ENCODE measurements at regions not wholly inside any gene's neighbourhood (a gene's known extent, or its start where the extent isn't known, plus 50 kb on each side); places are given as distances from the start of the nearest gene placed in this dataset.

DNA sequence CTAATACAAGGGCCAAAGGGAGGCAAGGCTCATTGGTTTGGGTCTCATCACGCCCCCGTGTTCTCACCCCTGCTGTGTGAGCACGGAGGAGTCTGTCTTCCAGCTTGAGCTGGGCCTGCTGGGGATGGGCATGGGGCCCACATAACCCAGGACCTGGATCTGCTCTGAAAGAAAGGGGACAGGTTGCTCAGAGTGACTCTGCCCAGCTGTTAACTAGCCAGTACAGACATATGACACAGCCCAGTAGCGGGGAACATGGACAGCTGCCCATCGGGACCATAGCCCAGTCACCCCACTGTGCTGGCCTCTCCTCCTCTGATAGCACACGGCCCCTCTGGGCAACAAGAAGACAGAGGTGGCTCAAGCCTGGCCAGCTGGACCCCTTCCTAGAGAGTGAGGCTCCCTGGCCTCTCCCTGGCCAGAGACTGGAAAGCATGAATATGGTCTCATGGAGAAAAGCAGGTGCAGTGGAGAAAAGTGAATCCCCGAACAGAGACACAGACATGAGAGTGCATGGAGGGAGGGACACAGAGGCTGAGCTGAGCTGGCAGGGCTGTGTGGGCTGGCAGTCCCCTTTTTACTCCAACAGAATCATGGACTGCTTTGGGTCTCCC, 973.9 kb downstream of the BRD1 start:
- DNase-seq (ENCODE audit: low read depth), result no peak
- TF ChIP-seq, protein P1, sequence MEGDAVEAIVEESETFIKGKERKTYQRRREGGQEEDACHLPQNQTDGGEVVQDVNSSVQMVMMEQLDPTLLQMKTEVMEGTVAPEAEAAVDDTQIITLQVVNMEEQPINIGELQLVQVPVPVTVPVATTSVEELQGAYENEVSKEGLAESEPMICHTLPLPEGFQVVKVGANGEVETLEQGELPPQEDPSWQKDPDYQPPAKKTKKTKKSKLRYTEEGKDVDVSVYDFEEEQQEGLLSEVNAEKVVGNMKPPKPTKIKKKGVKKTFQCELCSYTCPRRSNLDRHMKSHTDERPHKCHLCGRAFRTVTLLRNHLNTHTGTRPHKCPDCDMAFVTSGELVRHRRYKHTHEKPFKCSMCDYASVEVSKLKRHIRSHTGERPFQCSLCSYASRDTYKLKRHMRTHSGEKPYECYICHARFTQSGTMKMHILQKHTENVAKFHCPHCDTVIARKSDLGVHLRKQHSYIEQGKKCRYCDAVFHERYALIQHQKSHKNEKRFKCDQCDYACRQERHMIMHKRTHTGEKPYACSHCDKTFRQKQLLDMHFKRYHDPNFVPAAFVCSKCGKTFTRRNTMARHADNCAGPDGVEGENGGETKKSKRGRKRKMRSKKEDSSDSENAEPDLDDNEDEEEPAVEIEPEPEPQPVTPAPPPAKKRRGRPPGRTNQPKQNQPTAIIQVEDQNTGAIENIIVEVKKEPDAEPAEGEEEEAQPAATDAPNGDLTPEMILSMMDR (IDR thresholded peaks at IDR 0.05; ENCODE audit: low read depth, low read length), result no peak
- TF ChIP-seq, protein P2, sequence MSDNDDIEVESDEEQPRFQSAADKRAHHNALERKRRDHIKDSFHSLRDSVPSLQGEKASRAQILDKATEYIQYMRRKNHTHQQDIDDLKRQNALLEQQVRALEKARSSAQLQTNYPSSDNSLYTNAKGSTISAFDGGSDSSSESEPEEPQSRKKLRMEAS (IDR thresholded peaks at IDR 0.05; ENCODE audit: low read depth, low read length), result no peak
- TF ChIP-seq MYC (IDR thresholded peaks at IDR 0.05; ENCODE audit: low read depth, low read length), result no peak
- TF ChIP-seq POLR2A (IDR thresholded peaks at IDR 0.05; ENCODE audit: extremely low read depth, insufficient read length), result no peak
- H3K4me3 ChIP-seq (ENCODE audit: low read depth, low read length), result no peak overlapping the region

- no peak overlapping the region for H3K4me3 ChIP-seq (ENCODE audit: low read depth, low read length)
- DNase-seq (ENCODE audit: low read depth), result no peak
- TF ChIP-seq POLR2A (IDR thresholded peaks at IDR 0.05; ENCODE audit: extremely low read depth, insufficient read length), result no peak
- TF ChIP-seq, protein P1 (IDR thresholded peaks at IDR 0.05; ENCODE audit: low read depth, low read length), result no peak
- no peak for TF ChIP-seq MYC (IDR thresholded peaks at IDR 0.05; ENCODE audit: low read depth, low read length)
- TF ChIP-seq, protein P2 (IDR thresholded peaks at IDR 0.05; ENCODE audit: low read depth, low read length), result no peak
These were observed 975.6 kb downstream of the BRD1 start for GRCh38 chr22:48851933-48852549.

DNA sequence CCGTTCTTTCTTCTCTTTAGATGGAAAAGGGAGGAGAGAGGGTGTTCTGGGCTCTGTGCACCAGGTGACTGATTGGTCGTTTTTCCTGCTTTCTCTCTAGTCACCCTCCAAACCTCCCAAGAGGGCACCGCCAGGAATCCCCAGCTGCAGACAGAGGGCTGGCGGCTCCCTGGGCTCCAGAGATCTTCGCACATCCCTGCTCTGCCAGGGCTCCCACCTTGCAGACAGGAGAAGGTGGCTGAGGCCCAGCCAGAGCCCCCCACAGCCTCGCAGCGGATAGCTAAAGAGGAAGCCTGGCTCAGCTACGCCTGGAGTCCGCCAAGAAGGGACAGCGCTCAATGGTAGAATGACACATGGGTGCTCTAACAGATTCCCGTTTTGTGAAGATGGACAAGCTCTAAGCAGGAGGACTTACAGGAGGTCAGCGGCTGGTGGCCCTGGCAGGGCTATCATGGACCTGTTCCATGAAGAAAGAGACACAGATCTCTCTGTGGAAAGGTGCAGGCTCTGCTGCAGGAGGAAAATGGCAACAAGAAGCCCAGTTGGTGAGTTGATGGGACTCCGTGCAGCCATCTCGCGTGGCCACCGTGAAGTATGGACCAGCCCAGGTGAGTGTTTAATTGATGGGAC, 976.9 kb downstream of the BRD1 start:
- H3K4me3 ChIP-seq (ENCODE audit: low read depth, low read length), result no peak overlapping the region
- DNase-seq (ENCODE audit: low read depth), result no peak
- TF ChIP-seq MYC (IDR thresholded peaks at IDR 0.05; ENCODE audit: low read depth, low read length), result no peak
- TF ChIP-seq, protein P2 (IDR thresholded peaks at IDR 0.05; ENCODE audit: low read depth, low read length), result no peak
- TF ChIP-seq, protein P1 (IDR thresholded peaks at IDR 0.05; ENCODE audit: low read depth, low read length), result no peak
- no peak for TF ChIP-seq POLR2A (IDR thresholded peaks at IDR 0.05; ENCODE audit: extremely low read depth, insufficient read length)

DNA sequence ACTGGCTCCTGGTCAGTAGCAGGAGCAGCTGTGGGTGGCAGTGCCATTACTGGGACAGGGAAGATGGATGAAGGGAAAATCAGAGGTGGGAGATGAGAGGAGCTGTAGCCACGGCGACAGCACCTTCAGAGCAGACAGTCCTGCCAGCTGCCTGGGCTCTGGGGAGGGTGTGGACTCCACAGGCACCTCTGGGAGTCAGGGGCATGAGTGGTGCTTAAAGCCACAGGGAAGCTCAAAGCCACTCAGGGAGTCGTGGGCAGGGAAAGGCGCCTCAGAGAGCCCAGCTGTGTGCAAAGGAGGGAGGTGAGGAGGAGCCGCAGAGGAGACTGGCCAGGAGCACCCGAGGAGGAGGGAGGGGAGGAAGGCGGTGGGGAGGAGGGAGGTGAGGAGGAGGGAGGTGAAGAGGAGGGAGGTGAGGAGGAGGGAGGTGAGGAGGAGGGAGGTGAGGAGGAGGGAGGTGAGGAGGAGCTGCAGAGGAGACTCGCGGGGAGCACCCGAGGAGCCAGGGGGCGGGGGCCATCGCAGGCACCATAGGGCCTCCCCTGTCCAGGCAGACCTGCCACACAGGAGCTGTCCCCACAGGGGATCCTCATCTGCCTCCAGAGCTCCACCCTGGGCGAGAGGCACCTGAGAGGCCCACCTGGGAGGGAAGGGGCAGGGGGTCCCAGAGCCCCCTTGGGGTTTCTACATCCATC, 977.6 kb downstream of the BRD1 start:
- TF ChIP-seq POLR2A (IDR thresholded peaks at IDR 0.05; ENCODE audit: extremely low read depth, insufficient read length), result no peak
- TF ChIP-seq, protein P1 (IDR thresholded peaks at IDR 0.05; ENCODE audit: low read depth, low read length), result no peak
- TF ChIP-seq, protein P2 (IDR thresholded peaks at IDR 0.05; ENCODE audit: low read depth, low read length), result no peak
- no peak for TF ChIP-seq MYC (IDR thresholded peaks at IDR 0.05; ENCODE audit: low read depth, low read length)
- DNase-seq (ENCODE audit: low read depth), result no peak

GRCh38 chr22:48849219-48849912, 978.3 kb downstream of the BRD1 start:
- no peak for DNase-seq (ENCODE audit: low read depth)
- TF ChIP-seq, protein P2 (IDR thresholded peaks at IDR 0.05; ENCODE audit: low read depth, low read length), result no peak
- TF ChIP-seq POLR2A (IDR thresholded peaks at IDR 0.05; ENCODE audit: extremely low read depth, insufficient read length) (no peak), MYC (IDR thresholded peaks at IDR 0.05; ENCODE audit: low read depth, low read length) (no peak)
- TF ChIP-seq, protein P1 (IDR thresholded peaks at IDR 0.05; ENCODE audit: low read depth, low read length), result no peak
- H3K4me3 ChIP-seq (ENCODE audit: low read depth, low read length), result no peak overlapping the region

More for the DNA sequence above, 977.6 kb downstream of the BRD1 start:
- no peak overlapping the region for H3K4me3 ChIP-seq (ENCODE audit: low read depth, low read length)

All from NB4 (cell line).